Stimulated activated CD4-positive, alpha-beta T cell treated with anti-CD3 and anti-CD28 coated beads, Interleukin-15, amount 100 ng/mL, for 48 hours (primary cell): ENCODE measurements at regions not wholly inside any gene's neighbourhood (a gene's known extent, or its start where the extent isn't known, plus 50 kb on each side); places are given as distances from the start of the nearest gene placed in this dataset.
"Not testable (repeated sequence)": the region's sequence is repeated elsewhere in the genome, so short reads cannot be mapped to it uniquely, and the experiment has no call there.

Experiments
- DNase-seq, 2 donors: peaks; one replicate each; pipeline ENCODE4 v3.0.0-alpha.2; 2020; ENCODE audit warnings: low read depth in 2 of 2

GRCh38 chr5:18455521-18455920 is 821.3 kb downstream of the TAF11L14 start:
- no peak for DNase-seq

GRCh38 chr5:18457255-18457654 is 823.0 kb downstream of the TAF11L14 start:
- no peak for DNase-seq

- no peak for DNase-seq
These were observed 827.5 kb downstream of the TAF11L14 start for GRCh38 chr5:18461766-18462165.

DNA sequence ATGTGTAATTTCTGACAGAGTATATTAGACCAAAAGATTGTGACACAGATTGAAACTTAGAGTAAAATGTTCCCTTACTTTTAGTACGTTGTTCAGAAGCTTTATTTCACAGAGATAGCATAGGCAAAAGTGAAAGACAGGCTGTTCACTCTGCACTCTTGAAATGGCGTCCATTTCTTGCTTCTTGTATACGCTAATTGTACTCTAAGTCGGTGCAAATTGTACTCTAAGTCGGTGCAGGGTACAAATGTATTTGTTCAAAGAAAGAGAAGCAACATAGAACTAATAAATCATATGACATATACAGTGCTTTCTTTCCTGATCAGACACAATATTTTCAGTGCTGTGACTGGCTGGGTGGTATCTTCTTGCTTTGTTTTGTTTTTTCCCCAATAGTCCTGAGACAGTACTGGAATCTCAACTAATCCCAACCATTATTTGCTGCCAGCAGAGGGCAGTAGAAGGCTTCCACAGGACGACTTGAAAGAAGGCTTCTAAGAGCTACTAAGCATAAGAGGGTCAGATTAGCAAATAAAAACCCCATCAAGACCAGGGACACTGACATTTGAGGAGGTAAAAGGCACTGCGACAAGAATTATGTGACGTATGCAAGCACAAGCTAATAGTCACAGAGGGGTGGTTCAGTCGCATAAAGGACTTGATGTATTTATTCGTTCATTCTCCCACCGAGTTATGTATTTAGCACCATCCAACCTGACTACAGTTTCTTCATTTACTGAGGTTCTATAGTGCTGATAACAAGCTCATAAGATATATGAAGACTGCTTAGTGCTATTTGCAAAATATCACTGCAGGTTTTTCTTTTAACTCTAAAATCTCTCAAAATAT is 831.8 kb downstream of the TAF11L14 start:
- DNase-seq = peak in 1 of 2 donors; percentile 2

GRCh38 chr5:18466731-18467130 is 832.5 kb downstream of the TAF11L14 start:
- DNase-seq = no peak

DNA sequence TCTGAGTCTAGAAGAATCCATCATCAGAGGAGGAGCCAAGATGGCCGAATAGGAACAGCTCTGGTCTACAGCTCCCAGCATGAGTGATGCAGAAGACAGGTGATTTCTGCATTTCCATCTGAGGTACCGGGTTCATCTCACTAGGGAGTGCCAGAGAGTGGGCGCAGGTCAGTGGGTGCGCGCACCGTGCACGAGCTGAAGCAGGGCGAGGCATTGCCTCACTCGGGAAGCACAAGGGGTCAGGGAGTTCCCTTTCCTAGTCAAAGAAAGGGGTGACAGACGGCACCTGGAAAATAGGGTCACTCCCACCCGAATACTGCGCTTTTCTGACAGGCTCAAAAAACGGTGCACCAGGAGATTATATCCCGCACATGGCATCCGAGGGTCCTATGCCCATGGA is 837.5 kb downstream of the TAF11L14 start:
- not testable (repeated sequence) for DNase-seq

DNA sequence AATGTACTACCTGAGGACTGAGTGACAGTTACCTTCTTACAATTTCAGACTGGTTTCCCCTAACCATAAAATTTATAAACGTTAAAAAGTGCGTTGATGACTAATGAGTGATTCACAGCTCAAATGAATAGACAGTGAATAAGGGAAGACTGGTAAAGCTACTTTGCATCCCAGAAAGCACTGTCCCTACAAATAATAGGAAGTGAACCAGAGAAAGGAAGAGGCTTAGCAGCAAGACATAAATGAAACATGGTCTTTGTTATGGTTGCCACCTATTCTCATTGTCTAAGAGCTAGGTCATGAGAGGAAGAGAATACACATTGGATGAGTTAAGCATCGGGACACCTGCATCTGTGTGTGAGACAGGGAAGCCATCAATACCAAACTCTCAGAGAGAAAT is 849.2 kb downstream of the TAF11L14 start:
- no peak for DNase-seq

DNA sequence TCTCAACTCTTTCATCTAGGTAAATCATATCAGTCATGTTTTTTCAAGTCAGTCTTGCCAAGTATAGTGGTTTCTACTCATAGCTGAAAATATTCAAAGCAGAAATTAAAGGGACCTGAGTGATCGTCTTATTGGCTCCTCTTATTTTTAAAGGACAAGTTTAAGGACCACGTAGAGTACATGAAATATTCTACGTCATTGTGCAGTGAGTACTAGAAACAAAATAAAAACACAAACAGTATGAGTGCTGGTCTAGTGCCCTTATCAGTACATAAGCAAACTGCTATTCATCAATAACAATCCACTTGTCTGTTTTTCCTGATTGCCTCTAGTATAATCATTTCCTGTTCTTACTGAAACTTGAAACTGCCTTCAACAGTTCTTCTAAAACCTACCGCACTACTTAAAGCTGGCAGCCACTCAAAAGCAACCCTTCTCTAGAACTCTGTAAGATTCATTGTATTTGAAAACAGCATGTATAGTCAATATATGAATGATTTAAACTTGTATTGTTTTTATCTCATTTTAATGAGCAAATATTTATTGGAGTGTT is 853.7 kb downstream of the TAF11L14 start:
- no peak for DNase-seq

GRCh38 chr5:18489703-18490102 is 855.4 kb downstream of the TAF11L14 start:
- DNase-seq = no peak

GRCh38 chr5:18491349-18491748 is 857.1 kb downstream of the TAF11L14 start:
- DNase-seq = no peak

DNA sequence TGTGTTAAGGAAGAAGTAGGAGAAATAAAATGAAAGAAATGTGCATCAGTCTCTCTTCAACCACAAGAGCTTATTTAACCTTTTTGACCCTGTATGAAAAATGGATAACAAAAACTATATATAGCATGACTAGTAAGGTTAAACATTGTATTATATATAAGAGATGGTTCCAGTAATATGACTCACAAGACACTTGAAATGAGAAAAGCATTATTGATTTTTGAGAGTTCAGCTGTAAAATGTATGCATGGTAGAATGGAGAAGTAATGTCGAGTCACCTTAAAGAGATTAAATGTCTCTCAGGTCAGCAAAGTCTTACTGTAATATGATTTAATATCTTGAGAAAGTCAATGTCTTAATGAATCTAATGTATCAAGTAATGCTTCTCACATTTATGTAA is 860.9 kb downstream of the TAF11L14 start:
- DNase-seq = no peak

GRCh38 chr5:18496041-18496440 is 861.8 kb downstream of the TAF11L14 start:
- DNase-seq = no peak

DNA sequence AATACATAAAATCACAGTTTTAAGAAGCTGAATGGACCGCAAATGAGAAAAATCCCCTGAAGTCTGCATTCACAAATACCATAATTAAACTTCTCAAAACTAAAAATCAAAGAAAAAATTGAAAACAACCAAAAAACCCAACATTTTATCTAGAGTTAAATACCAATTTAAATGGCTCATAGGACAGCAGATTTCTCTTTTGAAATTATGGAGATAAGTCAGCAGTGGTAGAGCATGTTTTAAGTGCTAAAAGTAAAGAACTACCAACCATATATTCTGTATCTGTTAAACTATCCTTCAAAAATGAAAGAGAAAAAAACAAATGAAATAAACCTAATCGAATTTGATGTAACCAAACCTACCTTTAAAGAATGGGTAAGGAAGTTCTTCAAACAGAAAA is 862.8 kb downstream of the TAF11L14 start:
- no peak for DNase-seq

DNA sequence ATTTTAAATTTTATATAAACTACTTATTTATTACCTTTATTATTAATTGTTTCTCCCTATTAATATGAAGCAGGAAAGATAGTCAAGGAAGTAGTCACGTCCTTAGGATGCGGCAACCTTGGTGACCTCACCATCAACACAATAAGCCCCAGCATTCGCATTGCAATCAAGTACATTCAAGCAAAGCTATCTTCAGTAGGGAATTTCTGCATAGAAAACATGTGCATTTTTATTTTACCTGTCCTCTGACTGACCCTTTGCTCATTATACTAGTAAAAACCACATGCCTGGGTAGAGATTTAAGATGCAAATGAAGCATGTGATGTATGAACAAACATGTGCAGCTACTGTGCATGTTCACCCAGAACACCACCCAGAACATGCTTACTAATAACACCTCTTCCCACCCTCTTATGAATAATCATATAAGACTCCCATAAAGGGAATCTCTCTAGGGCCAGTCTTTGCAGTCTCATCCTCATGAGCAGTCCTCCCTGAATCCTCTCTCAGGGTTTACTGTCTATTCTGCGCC is 869.6 kb downstream of the TAF11L14 start:
- no peak for DNase-seq

DNA sequence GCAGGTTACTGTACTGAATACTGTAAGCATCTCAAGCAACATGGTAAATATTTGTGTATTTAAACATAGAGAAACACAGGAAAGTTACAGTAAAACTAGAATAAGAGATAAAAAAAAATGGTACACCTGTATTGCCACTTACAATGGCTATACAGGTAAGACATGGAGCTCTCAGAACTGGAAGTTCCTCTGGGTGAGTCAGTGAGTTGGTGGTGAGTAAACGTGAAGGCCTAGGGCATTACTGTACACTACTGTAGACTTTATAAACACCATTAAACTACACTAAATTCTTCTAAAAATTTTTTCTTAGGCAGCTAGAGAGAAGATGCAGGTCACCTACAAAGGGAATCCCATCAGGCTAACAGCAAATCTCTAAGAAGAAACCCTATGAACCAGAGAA is 872.9 kb downstream of the TAF11L14 start:
- no peak for DNase-seq

DNA sequence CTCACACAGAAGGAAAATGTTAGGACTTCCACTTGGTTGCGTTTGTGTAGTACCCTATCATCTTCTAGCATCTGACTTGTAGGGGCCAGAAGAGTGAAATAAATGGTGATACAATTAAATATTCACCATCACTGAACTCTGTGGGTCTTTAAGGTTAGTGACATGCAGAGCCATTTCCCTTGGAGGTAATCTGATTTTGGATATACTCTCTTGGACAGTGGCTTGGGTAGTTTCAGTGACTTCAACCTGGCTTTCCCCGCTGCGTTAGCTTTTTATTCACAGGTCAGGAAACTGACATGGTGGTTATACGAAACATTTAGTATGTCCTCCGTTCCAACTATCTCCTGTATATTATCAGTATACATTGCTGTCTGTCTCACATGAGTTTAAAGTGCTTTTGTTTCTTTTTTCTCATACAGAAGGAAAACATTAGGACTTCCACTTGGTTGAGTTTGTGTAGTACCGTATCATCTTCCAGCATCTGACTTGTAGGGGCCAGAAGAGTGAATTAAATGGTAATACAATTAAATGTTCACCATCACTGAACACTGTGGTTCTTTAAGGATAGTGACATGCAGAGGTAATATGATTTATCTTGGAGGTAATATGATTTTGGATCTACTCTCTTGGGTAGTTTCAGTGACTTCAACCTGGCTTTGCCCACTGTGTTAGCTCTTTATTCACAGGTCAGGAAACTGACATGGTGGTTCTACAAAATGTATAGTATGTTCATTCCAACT is 883.6 kb downstream of the TAF11L14 start:
- no peak for DNase-seq

DNA sequence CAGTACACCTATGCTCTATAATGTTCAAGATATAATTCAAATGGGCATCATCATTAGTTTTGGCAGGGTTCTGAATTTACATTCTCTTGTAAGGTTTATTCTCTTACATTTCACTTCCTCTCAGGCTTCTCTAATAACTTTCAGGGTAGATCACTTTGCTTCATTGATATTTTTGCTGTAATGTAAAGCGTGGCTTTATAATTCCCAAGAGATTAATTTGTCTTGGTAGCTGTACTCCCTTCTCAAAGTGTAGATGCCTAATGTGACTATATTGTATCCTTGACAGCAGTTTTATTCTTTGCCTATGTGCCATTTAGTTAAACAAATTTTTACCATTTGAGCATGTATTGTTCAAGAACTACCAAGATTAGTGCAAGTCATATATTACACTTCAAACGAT is 889.1 kb downstream of the TAF11L14 start:
- DNase-seq = no peak

GRCh38 chr5:18526792-18527405 is 892.6 kb downstream of the TAF11L14 start:
- DNase-seq = no peak

DNA sequence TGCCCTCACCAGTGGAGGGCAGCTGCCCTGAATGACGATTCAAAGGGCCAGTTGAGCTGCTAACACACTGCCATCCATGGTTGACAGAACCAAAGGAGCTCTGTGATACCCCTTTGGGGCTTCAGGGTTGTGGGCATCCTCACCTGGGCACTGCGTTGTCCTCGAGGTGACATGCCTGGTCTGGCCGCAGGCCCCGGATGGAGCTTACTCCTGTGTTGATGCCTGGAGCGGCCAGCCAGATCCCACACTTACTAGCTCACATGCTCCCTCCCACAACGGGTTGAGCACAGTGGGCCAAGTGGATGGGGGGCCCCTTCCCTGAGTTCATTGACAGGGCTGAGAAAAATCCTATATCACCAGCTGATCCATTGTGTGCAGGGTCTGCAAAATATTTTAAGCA is 898.9 kb downstream of the TAF11L14 start:
- DNase-seq = no peak

GRCh38 chr5:18534119-18534518 is 899.9 kb downstream of the TAF11L14 start:
- no peak for DNase-seq

DNA sequence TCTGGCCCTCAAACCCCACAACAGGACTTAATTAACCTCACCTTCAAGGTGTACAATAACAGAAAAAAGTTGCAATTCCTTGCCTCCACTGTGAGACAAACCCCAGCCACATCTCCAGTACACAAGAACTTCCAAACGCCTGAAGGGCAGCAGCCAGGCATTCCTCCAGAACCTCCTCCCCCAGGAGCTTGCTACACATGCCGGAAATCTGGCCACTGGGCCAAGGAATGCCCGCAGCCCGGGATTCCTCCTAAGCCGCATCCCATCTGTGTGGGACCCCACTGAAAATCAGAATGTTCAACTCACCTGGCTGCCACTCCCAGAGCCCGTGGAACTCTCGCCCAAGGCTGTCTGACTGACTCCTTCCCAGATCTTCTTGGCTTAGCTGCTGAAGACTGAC is 901.5 kb downstream of the TAF11L14 start:
- not testable (repeated sequence) for DNase-seq

- DNase-seq = no peak
These were observed 910.2 kb downstream of the TAF11L14 start for GRCh38 chr5:18544421-18544820.
